Kidney (tissue), 13 donors: ENCODE measurements at regions not wholly inside any gene's neighbourhood (a gene's known extent, or its start where the extent isn't known, plus 50 kb on each side); places are given as distances from the start of the nearest gene placed in this dataset.
"Not testable (repeated sequence)": the region's sequence is repeated elsewhere in the genome, so short reads cannot be mapped to it uniquely, and the experiment has no call there.

ENCODE experiments used
- DNase-seq, 5 donors: peaks; one replicate each; pipeline ENCODE4 v3.0.0-alpha.2; 2013 to 2020
- FAIRE-seq: peaks from 2 replicates; lab custom pipeline; 2012; peaks lifted over from hg19 to GRCh38; lab: Jason Lieb, UNC
- H3K27ac ChIP-seq, 2 donors: one replicate each; pipeline ENCODE4 v1.7.0; 2013; ENCODE audit warnings: low read depth in 2 of 2, low read length in 2 of 2, inconsistent platforms in 1 of 2
- H3K27me3 ChIP-seq: one replicate; pipeline ENCODE4 v1.7.1; 2013; ENCODE audit warnings: low read length, inconsistent platforms; ENCODE audit not compliant: control insufficient read depth, insufficient read depth
- H3K36me3 ChIP-seq, 3 donors: one replicate each; pipeline versions ENCODE4 v1.7.0 to v1.7.1; 2013; ENCODE audit warnings: low read length in 3 of 3, control low read depth in 1 of 3, inconsistent platforms in 1 of 3; ENCODE audit not compliant: insufficient read depth in 3 of 3, control insufficient read depth in 2 of 3
- H3K4me1 ChIP-seq, 3 donors: one replicate each; pipeline versions ENCODE4 v1.7.0 to v1.7.1; 2013; ENCODE audit warnings: low read length in 3 of 3, inconsistent platforms in 1 of 3, low read depth in 1 of 3; ENCODE audit not compliant: control insufficient read depth in 2 of 3, insufficient read depth in 2 of 3
- H3K4me3 ChIP-seq, 3 donors: one replicate each; pipeline versions ENCODE4 v1.7.0 to v1.8.1; 2013; ENCODE audit warnings: low read length in 3 of 3, control low read depth in 1 of 3, inconsistent platforms in 1 of 3
- H3K9ac ChIP-seq, 3 donors: one replicate each; pipeline versions ENCODE4 v1.7.0 to v1.7.1; 2013; ENCODE audit warnings: low read length in 3 of 3, control low read depth in 1 of 3, inconsistent platforms in 1 of 3
- H3K9me3 ChIP-seq, 3 donors: one replicate each; pipeline versions ENCODE4 v1.7.0 to v1.7.1; 2013; ENCODE audit warnings: low read length in 3 of 3, control low read depth in 1 of 3, inconsistent platforms in 1 of 3; ENCODE audit not compliant: control insufficient read depth in 2 of 3, insufficient read depth in 1 of 3
- intact Hi-C: fragments of 100-400 bp; cut with DNase I; formaldehyde crosslinking; loops from one replicate; pipeline ENCODE4 v1.11.1; 2022
- TF ChIP-seq, protein P1 (sequence below): IDR thresholded peaks from 3 replicates; pipeline ENCODE4 v1.5.1; 2012; ENCODE audit warnings: mild to moderate bottlenecking, moderate library complexity, borderline replicate concordance; ENCODE audit not compliant: insufficient read depth; ENCODE audit errors: extremely low read depth
- donor health status: control.
- donor health status: control.
- donor health status: control.
- donor health status: control.
- donor health status: control.
- donor health status: DM: yes; HTN: yes; CAD: no.
- donor health status: Normal renal cell carcinoma (clear cell type).

DNA sequence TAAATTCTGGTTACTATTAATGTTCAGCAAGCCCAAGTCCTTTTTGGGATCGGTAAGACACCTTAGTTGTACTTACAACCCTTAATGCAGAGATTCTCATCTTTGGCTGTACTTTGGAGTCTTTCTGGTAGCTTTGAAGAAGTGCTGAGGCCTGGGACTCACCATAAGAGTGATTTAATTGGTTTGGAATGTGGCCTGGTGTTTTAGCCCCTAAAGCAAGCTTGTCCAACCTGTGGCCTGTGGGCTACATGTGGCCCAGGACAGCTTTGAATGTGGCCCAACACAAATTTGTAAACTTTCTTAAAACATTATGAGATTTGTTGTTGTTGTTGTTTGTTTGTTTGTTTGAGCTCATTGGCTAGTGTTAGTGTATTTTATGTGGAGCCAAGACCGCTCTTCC is 215.3 kb downstream of the ZIC5 start:
- TF ChIP-seq, protein P1, sequence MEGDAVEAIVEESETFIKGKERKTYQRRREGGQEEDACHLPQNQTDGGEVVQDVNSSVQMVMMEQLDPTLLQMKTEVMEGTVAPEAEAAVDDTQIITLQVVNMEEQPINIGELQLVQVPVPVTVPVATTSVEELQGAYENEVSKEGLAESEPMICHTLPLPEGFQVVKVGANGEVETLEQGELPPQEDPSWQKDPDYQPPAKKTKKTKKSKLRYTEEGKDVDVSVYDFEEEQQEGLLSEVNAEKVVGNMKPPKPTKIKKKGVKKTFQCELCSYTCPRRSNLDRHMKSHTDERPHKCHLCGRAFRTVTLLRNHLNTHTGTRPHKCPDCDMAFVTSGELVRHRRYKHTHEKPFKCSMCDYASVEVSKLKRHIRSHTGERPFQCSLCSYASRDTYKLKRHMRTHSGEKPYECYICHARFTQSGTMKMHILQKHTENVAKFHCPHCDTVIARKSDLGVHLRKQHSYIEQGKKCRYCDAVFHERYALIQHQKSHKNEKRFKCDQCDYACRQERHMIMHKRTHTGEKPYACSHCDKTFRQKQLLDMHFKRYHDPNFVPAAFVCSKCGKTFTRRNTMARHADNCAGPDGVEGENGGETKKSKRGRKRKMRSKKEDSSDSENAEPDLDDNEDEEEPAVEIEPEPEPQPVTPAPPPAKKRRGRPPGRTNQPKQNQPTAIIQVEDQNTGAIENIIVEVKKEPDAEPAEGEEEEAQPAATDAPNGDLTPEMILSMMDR = no peak
- intact Hi-C loops = no loop called here

DNA sequence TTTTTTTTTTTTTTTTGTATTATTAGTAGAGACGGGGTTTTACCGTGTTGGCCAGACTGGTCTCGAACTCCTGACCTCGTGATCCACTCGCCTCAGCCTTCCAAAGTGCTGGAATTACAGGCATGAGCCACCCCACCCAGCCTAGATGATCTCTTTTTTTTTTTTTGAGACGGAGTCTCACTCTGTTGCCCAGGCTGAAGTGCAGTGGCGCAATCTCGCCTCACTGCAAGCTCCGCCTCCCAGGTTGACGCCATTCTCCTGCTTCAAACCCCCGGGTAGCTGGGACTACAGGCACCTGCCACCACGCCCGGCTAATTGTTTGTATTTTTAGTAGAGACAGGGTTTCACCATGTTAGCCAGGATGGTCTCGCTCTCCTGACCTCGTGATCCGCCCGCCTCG is 216.8 kb downstream of the ZIC5 start:
- not testable (repeated sequence) for FAIRE-seq, DNase-seq

More for the DNA sequence above, 215.3 kb downstream of the ZIC5 start:
- Histone ChIP-seq H3K9ac (no peak overlapping the region), H3K4me3 (no peak overlapping the region), H3K36me3 (no peaks in the 10 kb centered on the region), H3K27me3 (no peaks in the 10 kb centered on the region), H3K4me1 (peaks cover 0 to 2% (median 0%) of the 10 kb centered on the region in 3 donors), H3K9me3 (peaks cover 0 to 12% (median 0%) of the 10 kb centered on the region in 3 donors), H3K27ac (no peak overlapping the region)
- FAIRE-seq (no peak), DNase-seq (no peak)

DNA sequence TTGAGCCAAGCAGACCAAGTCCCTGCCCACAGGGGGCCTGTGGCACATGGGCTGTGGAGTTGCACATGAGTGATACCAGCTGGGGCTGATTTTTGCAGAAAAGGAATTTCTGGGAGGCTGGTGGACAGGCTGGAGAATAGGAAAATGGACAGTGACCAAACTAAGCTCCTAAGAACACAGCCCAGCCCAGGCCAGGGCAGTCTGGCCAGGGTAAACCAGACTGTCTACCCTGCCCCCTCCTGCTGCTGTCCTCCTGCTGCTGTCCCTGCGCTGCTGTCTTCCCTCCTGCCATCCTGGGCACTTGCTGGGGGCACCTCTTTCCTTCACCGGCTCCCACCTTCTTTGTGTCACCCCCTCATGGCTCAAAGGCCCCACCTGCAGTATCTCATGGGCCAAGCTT is 219.2 kb downstream of the ZIC5 start:
- no peak for FAIRE-seq
- intact Hi-C loops = no loop called here

More for the DNA sequence above, 216.8 kb downstream of the ZIC5 start:
- H3K27me3 ChIP-seq, intact Hi-C loops, H3K9ac ChIP-seq, H3K4me3 ChIP-seq, H3K9me3 ChIP-seq, H3K27ac ChIP-seq, H3K36me3 ChIP-seq, H3K4me1 ChIP-seq: not testable (repeated sequence)

DNA sequence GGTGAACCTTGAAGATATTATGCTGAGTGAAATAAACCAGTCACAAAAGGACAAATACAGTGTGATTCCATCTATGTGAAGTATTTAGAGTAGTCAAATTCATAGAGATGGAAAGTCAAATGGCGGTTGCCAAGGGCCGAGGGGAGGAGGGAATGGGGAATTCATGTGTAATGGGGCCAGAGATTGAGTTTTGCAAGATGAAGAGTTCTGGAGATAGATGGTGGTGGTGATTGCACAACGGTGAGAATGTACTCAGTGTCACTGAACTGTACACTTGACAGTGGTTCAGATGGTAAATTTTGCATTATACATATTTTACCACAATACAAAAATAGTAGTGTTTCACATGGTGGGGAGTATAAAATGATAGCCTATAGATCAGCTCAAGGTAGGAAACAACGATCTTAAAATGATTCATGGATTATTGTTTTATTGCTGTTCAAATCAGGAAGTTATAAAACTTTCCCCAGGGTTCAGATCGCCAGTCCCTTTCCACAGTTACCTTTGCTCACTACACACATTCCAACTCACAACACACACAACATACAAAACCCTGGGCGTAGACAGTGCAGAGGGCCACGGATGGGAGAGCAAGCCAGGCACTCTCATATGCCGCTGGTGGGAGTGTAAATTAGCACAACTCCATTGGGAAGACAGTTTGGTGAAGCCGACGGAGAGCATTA is 219.9 kb downstream of the ZIC5 start:
- Histone ChIP-seq H3K27ac (no peak overlapping the region), H3K9me3 (peaks cover 0 to 1% (median 0%) of the 10 kb centered on the region in 3 donors), H3K9ac (no peak overlapping the region), H3K36me3 (no peaks in the 10 kb centered on the region), H3K27me3 (no peaks in the 10 kb centered on the region), H3K4me3 (no peak overlapping the region), H3K4me1 (peaks cover 0 to 2% (median 0%) of the 10 kb centered on the region in 3 donors)
- DNase-seq = no peak
- no peak for FAIRE-seq
- intact Hi-C loops = no loop called here
- TF ChIP-seq, protein P1 = no peak

More for the DNA sequence above, 219.2 kb downstream of the ZIC5 start:
- Histone ChIP-seq H3K4me3 (no peak overlapping the region), H3K27me3 (no peaks in the 10 kb centered on the region), H3K4me1 (peaks cover 0 to 2% (median 0%) of the 10 kb centered on the region in 3 donors), H3K27ac (no peak overlapping the region), H3K9ac (no peak overlapping the region), H3K36me3 (no peaks in the 10 kb centered on the region), H3K9me3 (peaks cover 0 to 1% (median 0%) of the 10 kb centered on the region in 3 donors)
- no peak for DNase-seq
- TF ChIP-seq, protein P1 = no peak
